HFFc6 (cell line): ENCODE measurements at regions not wholly inside any gene's neighbourhood (a gene's known extent, or its start where the extent isn't known, plus 50 kb on each side); places are given as distances from the start of the nearest gene placed in this dataset.

ENCODE experiments used
- DNase-seq: peaks from one replicate; pipeline ENCODE4 v3.0.0-alpha.2; 2018
- H3K27ac Mint-ChIP-seq: 2 replicates; pipeline ENCODE4 v1.8.0; 2020; ENCODE audit warnings: mild to moderate bottlenecking, mixed read lengths
- H3K27me3 Mint-ChIP-seq: 2 replicates; pipeline ENCODE4 v1.8.0; 2021; ENCODE audit warnings: mild to moderate bottlenecking, moderate library complexity, mixed read lengths; ENCODE audit not compliant: insufficient read depth
- H3K36me3 Mint-ChIP-seq: 2 replicates; pipeline ENCODE4 v1.8.0; 2021; ENCODE audit warnings: low read depth, mixed read lengths
- H3K4me1 Mint-ChIP-seq: 2 replicates; pipeline ENCODE4 v1.8.0; 2020; ENCODE audit warnings: low read depth, mixed read lengths
- H3K4me3 Mint-ChIP-seq: 2 replicates; pipeline ENCODE4 v1.8.0; 2020; ENCODE audit warnings: mild to moderate bottlenecking, moderate library complexity, mixed read lengths
- H3K9me3 Mint-ChIP-seq: 2 replicates; pipeline ENCODE4 v1.8.0; 2020; ENCODE audit warnings: mild to moderate bottlenecking, mixed read lengths
- TF ChIP-seq, protein P1 (sequence below): fragments of 200-600 bp; sonication (generic); IDR thresholded peaks from 2 replicates; pipeline ENCODE4 v1.5.0; 2021; ENCODE audit warnings: antibody characterized with exemption, mild to moderate bottlenecking

DNA sequence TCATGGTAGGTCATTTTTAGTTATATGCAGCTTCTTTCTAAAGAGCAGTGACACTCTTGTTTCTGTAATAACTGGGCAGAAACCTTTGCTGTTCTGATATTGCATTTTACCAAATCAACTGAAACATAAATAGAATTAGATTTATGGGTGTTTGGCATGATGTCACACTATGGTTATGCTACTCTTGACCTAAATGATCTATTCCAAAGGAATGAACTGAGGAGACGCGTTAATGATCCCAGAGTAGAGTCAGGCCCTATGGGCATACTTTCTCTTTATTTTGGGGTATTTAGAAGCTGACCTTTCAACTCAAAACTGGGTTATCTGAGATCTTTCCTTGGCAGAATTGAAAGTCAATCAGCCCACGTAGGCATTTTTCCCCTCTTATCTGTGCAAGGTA, 146.8 kb upstream of the ADAMTSL1 start:
- peaks cover 38% of the 10 kb centered on the region for H3K4me1 Mint-ChIP-seq
- H3K36me3 Mint-ChIP-seq: no peaks in the 10 kb centered on the region; the same call in 1 of the 2 replicates
- peaks cover 14% of the 10 kb centered on the region for H3K9me3 Mint-ChIP-seq
- no peaks in the 10 kb centered on the region; the same call in 1 of the 2 replicates for H3K27me3 Mint-ChIP-seq
- TF ChIP-seq, protein P1, sequence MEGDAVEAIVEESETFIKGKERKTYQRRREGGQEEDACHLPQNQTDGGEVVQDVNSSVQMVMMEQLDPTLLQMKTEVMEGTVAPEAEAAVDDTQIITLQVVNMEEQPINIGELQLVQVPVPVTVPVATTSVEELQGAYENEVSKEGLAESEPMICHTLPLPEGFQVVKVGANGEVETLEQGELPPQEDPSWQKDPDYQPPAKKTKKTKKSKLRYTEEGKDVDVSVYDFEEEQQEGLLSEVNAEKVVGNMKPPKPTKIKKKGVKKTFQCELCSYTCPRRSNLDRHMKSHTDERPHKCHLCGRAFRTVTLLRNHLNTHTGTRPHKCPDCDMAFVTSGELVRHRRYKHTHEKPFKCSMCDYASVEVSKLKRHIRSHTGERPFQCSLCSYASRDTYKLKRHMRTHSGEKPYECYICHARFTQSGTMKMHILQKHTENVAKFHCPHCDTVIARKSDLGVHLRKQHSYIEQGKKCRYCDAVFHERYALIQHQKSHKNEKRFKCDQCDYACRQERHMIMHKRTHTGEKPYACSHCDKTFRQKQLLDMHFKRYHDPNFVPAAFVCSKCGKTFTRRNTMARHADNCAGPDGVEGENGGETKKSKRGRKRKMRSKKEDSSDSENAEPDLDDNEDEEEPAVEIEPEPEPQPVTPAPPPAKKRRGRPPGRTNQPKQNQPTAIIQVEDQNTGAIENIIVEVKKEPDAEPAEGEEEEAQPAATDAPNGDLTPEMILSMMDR: no peak
- H3K4me3 Mint-ChIP-seq: no peak overlapping the region
- peak overlapping the region; percentile 55; the same call in 1 of the 2 replicates for H3K27ac Mint-ChIP-seq
- peak; percentile 34 for DNase-seq

DNA sequence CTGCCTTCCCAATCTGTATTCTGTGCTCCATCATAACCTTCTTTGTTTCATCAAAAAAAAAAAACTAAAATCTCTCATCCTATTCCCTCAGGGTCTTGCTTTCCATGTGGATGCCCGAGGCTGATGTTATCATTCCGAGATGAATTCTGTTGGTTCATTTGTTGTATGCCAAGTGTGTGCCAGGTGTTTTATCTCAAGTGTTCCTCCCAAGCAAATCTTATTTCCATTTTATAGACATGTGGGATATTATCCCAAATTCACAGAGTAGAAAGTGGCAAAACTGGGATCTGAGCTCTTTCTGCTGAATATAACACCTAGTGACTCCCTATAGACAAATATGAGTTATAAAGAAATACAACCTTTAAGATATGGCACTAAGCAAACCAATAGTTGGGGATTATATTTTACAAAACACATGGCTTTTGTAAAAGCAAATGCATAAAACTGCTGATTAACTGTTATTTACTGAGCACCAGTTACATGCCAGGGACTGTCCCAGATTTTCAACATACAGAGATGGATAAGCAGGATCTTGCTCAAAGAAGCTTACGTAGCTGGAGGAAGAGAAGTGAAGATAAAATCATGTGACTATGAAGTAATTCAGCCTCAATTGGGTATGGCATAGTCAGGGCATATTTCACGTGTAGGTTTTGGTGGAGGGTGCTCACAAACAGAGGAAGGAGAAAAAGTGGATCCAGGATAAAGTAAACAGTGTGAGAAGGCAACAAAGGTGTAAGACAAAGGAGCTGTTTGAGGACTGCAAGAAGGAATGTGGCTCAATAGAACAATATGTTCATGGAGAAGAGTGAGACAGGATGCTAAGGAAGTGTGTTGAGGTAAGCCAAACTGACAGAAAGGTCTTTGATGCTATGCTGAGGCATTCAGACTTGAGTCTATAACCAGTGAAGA, 143.3 kb upstream of the ADAMTSL1 start:
- Mint-ChIP-seq H3K27ac (no peak overlapping the region), H3K27me3 (no peaks in the 10 kb centered on the region; the same call in 1 of the 2 replicates), H3K4me1 (peaks cover 36% of the 10 kb centered on the region), H3K9me3 (peaks cover 4% of the 10 kb centered on the region; the same call in 1 of the 2 replicates), H3K4me3 (no peak overlapping the region), H3K36me3 (peaks cover 5% of the 10 kb centered on the region; the same call in 1 of the 2 replicates)
- TF ChIP-seq, protein P1: no peak
- no peak for DNase-seq

GRCh38 chr9:18331310-18331684, 142.7 kb upstream of the ADAMTSL1 start:
- Mint-ChIP-seq H3K9me3 (no peaks in the 10 kb centered on the region), H3K4me1 (peaks cover 30% of the 10 kb centered on the region), H3K27me3 (no peaks in the 10 kb centered on the region; the same call in 1 of the 2 replicates), H3K4me3 (no peak overlapping the region), H3K27ac (no peak overlapping the region), H3K36me3 (peaks cover 5% of the 10 kb centered on the region; the same call in 1 of the 2 replicates)
- no peak for DNase-seq
- TF ChIP-seq, protein P1: no peak

- peaks cover 25% of the 10 kb centered on the region for H3K4me1 Mint-ChIP-seq
- DNase-seq: no peak
- H3K27ac Mint-ChIP-seq: no peak overlapping the region
- no peaks in the 10 kb centered on the region; the same call in 1 of the 2 replicates for H3K27me3 Mint-ChIP-seq
- H3K9me3 Mint-ChIP-seq: no peaks in the 10 kb centered on the region
- H3K4me3 Mint-ChIP-seq: no peak overlapping the region
- peaks cover 5% of the 10 kb centered on the region; the same call in 1 of the 2 replicates for H3K36me3 Mint-ChIP-seq
- TF ChIP-seq, protein P1: no peak
These were observed 142.1 kb upstream of the ADAMTSL1 start for GRCh38 chr9:18331808-18332209.

DNA sequence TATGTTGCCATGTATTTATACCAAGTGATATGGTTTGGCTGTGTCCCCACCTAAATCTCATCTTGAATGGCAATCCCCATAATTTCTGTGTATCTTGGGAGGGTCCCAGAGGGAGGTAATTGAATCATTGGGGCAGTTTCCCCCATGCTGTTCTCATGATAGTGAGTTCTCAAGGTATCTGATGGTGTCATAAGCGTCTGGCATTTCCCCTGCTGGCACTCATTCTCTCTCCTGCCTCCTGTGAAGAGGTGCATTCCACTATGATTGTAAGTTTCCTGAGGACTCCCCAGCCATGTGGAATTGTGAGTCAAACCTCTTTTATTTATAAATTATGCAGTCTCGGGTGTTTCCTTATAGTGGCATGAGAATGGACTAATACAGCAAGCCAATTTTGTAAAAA, 140.8 kb upstream of the ADAMTSL1 start:
- peaks cover 23% of the 10 kb centered on the region for H3K4me1 Mint-ChIP-seq
- no peak overlapping the region for H3K27ac Mint-ChIP-seq
- no peak for DNase-seq
- H3K27me3 Mint-ChIP-seq: no peaks in the 10 kb centered on the region; the same call in 1 of the 2 replicates
- no peak overlapping the region for H3K4me3 Mint-ChIP-seq
- peaks cover 5% of the 10 kb centered on the region; the same call in 1 of the 2 replicates for H3K36me3 Mint-ChIP-seq
- H3K9me3 Mint-ChIP-seq: no peaks in the 10 kb centered on the region
- TF ChIP-seq, protein P1: no peak
